ENCODE measurements at regions not wholly inside any gene's neighbourhood (a gene's known extent, or its start where the extent isn't known, plus 50 kb on each side); places are given as distances from the start of the nearest gene placed in this dataset.

- no peaks in the 10 kb centered on the region for H3K27me3 ChIP-seq (ENCODE audit: low read depth, low read length)
- H3K9me3 ChIP-seq (ENCODE audit: insufficient read depth, low read length), result no peaks in the 10 kb centered on the region
- H3K4me3 ChIP-seq (ENCODE audit: low read length), result no peak overlapping the region
These were observed 65.7 kb upstream of the EPHA4 start for GRCh38 chr2:221637851-221638250.

GRCh38 chr2:221635949-221636348 lies 63.8 kb upstream of the EPHA4 start:
- TF ChIP-seq CTCF (IDR thresholded peaks at IDR 0.05; ENCODE audit: low read depth, low read length), result no peak
- TF ChIP-seq EZH2phosphoT487 (IDR thresholded peaks at IDR 0.05; ENCODE audit: low read depth), result no peak
- Histone ChIP-seq H3K27me3 (ENCODE audit: low read depth, low read length) (no peaks in the 10 kb centered on the region), H3K36me3 (replicated peaks; ENCODE audit: low read depth, low read length) (no peaks in the 10 kb centered on the region), H2AFZ (ENCODE audit: low read depth, low read length) (no peak overlapping the region), H3K4me1 (ENCODE audit: low read length) (no peaks in the 10 kb centered on the region), H3K9me3 (ENCODE audit: insufficient read depth, low read length) (no peaks in the 10 kb centered on the region), H3K27ac (ENCODE audit: low read length) (no peak overlapping the region), H3K4me3 (ENCODE audit: low read length) (no peak overlapping the region), H3K79me2 (ENCODE audit: low read length) (no peaks in the 10 kb centered on the region), H3K9ac (ENCODE audit: low read length) (no peak overlapping the region), H3K4me2 (ENCODE audit: low read length) (no peak overlapping the region), H4K20me1 (ENCODE audit: insufficient read depth, low read length) (no peaks in the 10 kb centered on the region)

More at GRCh38 chr2:221637851-221638250, 65.7 kb upstream of the EPHA4 start:
- Histone ChIP-seq H3K79me2 (ENCODE audit: low read length) (no peaks in the 10 kb centered on the region), H3K27ac (ENCODE audit: low read length) (no peak overlapping the region), H3K4me1 (ENCODE audit: low read length) (no peaks in the 10 kb centered on the region), H3K9ac (ENCODE audit: low read length) (no peak overlapping the region), H2AFZ (ENCODE audit: low read depth, low read length) (no peak overlapping the region), H4K20me1 (ENCODE audit: insufficient read depth, low read length) (no peaks in the 10 kb centered on the region), H3K36me3 (replicated peaks; ENCODE audit: low read depth, low read length) (no peaks in the 10 kb centered on the region), H3K4me2 (ENCODE audit: low read length) (no peak overlapping the region)
- TF ChIP-seq CTCF (IDR thresholded peaks at IDR 0.05; ENCODE audit: low read depth, low read length) (no peak), EZH2phosphoT487 (IDR thresholded peaks at IDR 0.05; ENCODE audit: low read depth) (no peak)

- Histone ChIP-seq H2AFZ (ENCODE audit: low read depth, low read length) (no peak overlapping the region), H3K4me2 (ENCODE audit: low read length) (no peak overlapping the region)
These were observed 57.4 kb upstream of the EPHA4 start for GRCh38 chr2:221629468-221629867.

GRCh38 chr2:221624475-221624874 lies 52.4 kb upstream of the EPHA4 start:
- Histone ChIP-seq H3K4me3 (ENCODE audit: low read length) (no peak overlapping the region), H3K9me3 (ENCODE audit: insufficient read depth, low read length) (no peaks in the 10 kb centered on the region), H3K27ac (ENCODE audit: low read length) (no peak overlapping the region), H3K27me3 (ENCODE audit: low read depth, low read length) (no peaks in the 10 kb centered on the region), H4K20me1 (ENCODE audit: insufficient read depth, low read length) (no peaks in the 10 kb centered on the region), H3K4me2 (ENCODE audit: low read length) (no peak overlapping the region), H3K9ac (ENCODE audit: low read length) (no peak overlapping the region), H3K79me2 (ENCODE audit: low read length) (no peaks in the 10 kb centered on the region), H2AFZ (ENCODE audit: low read depth, low read length) (no peak overlapping the region), H3K4me1 (ENCODE audit: low read length) (no peaks in the 10 kb centered on the region), H3K36me3 (replicated peaks; ENCODE audit: low read depth, low read length) (no peaks in the 10 kb centered on the region)
- TF ChIP-seq EZH2phosphoT487 (IDR thresholded peaks at IDR 0.05; ENCODE audit: low read depth) (no peak), CTCF (IDR thresholded peaks at IDR 0.05; ENCODE audit: low read depth, low read length) (no peak)

More at GRCh38 chr2:221629468-221629867, 57.4 kb upstream of the EPHA4 start:
- Histone ChIP-seq H3K36me3 (replicated peaks; ENCODE audit: low read depth, low read length) (no peaks in the 10 kb centered on the region), H4K20me1 (ENCODE audit: insufficient read depth, low read length) (no peaks in the 10 kb centered on the region), H3K4me1 (ENCODE audit: low read length) (no peaks in the 10 kb centered on the region), H3K27me3 (ENCODE audit: low read depth, low read length) (no peaks in the 10 kb centered on the region), H3K9me3 (ENCODE audit: insufficient read depth, low read length) (no peaks in the 10 kb centered on the region), H3K27ac (ENCODE audit: low read length) (no peak overlapping the region), H3K4me3 (ENCODE audit: low read length) (no peak overlapping the region), H3K79me2 (ENCODE audit: low read length) (no peaks in the 10 kb centered on the region), H3K9ac (ENCODE audit: low read length) (no peak overlapping the region)
- no peak for TF ChIP-seq EZH2phosphoT487 (IDR thresholded peaks at IDR 0.05; ENCODE audit: low read depth)
